PC-9 (cell line): ENCODE measurements at regions not wholly inside any gene's neighbourhood (a gene's known extent, or its start where the extent isn't known, plus 50 kb on each side); places are given as distances from the start of the nearest gene placed in this dataset.

Experiments used
- BruUV-seq: library from RNA; stranded (reverse); fragments of 400-500 nt; replicated peaks from 2 replicates; lab custom pipeline; 2021; lab: Mats Ljungman, UMichigan
- CTCF ChIA-PET: fragments of 300-600 bp; sonication (Branson Sonifier 250); formaldehyde crosslinking; loops from one replicate; lab custom pipeline; 2022; ENCODE audit warnings: antibody characterized with exemption; lab: Charles Lee
- POLR2A ChIA-PET: fragments of 300-600 bp; sonication (Branson Sonifier 250); formaldehyde crosslinking; loops from one replicate; lab custom pipeline; 2022; ENCODE audit warnings: antibody characterized with exemption; ENCODE audit not compliant: unreplicated experiment; lab: Charles Lee
- DNase-seq, 2 experiments: peaks; one replicate each; pipeline versions ENCODE4 v3.0.0 to v3.0.0-alpha.2; 2015 to 2022; ENCODE audit warnings: mixed read lengths in 1 of 2
- H2AFZ ChIP-seq: fragments of 200-600 bp; sonication (generic); 2 replicates; pipeline ENCODE4 v1.8.1; 2017; ENCODE audit warnings: antibody characterized with exemption
- H3F3A ChIP-seq: fragments of 200-600 bp; sonication (generic); 2 replicates; pipeline ENCODE4 v1.8.1; 2017; ENCODE audit warnings: antibody characterized with exemption, mild to moderate bottlenecking, low read depth; ENCODE audit not compliant: insufficient read depth
- H3K27ac ChIP-seq: fragments of 200-600 bp; sonication (generic); 2 replicates; pipeline ENCODE4 v1.6.1; 2016; ENCODE audit warnings: mixed run types
- H3K27me3 ChIP-seq: fragments of 200-600 bp; sonication (generic); 2 replicates; pipeline ENCODE4 v1.6.1; 2016; ENCODE audit warnings: low read depth, mixed run types; ENCODE audit not compliant: insufficient read depth
- H3K36me3 ChIP-seq: fragments of 200-600 bp; sonication (generic); 2 replicates; pipeline ENCODE4 v1.6.1; 2016; ENCODE audit warnings: low read depth, mixed run types
- H3K4me1 ChIP-seq: fragments of 200-600 bp; sonication (generic); replicated peaks from 2 replicates; pipeline ENCODE4 v1.6.1; 2016; ENCODE audit warnings: mixed run types; ENCODE audit not compliant: insufficient read depth
- H3K4me2 ChIP-seq: fragments of 200-600 bp; sonication (generic); 2 replicates; pipeline ENCODE4 v1.6.1; 2017; ENCODE audit warnings: mixed run types
- H3K4me3 ChIP-seq: fragments of 200-600 bp; sonication (generic); 2 replicates; pipeline ENCODE4 v1.6.1; 2016; ENCODE audit warnings: mixed run types
- H3K79me2 ChIP-seq: fragments of 200-600 bp; sonication (generic); 2 replicates; pipeline ENCODE4 v1.6.1; 2017; ENCODE audit warnings: low read depth, mixed run types
- H3K9me2 ChIP-seq: fragments of 200-600 bp; sonication (generic); 2 replicates; pipeline ENCODE4 v1.8.1; 2017; ENCODE audit warnings: mild to moderate bottlenecking; ENCODE audit not compliant: insufficient read depth
- H3K9me3 ChIP-seq: fragments of 200-600 bp; sonication (generic); 2 replicates; pipeline ENCODE4 v1.8.1; 2016; ENCODE audit warnings: low read depth; ENCODE audit not compliant: insufficient read depth
- H4K20me1 ChIP-seq: fragments of 200-600 bp; sonication (generic); 2 replicates; pipeline ENCODE4 v1.8.1; 2017; ENCODE audit not compliant: insufficient read depth
- CTCF ChIP-seq: fragments of 200-600 bp; sonication (generic); conservative IDR thresholded peaks from 2 replicates; pipeline ENCODE4 v1.6.1; 2017; ENCODE audit warnings: mixed run types, antibody characterized with exemption, mild to moderate bottlenecking, moderate library complexity
- EZH2 ChIP-seq: fragments of 200-600 bp; sonication (generic); IDR thresholded peaks from 2 replicates; pipeline ENCODE4 v1.8.0; 2017; ENCODE audit warnings: antibody characterized with exemption, low read depth
- intact Hi-C: fragments of 100-400 bp; cut with micrococcal nuclease; formaldehyde crosslinking; loops from one replicate; pipeline ENCODE4 v1.10.0; 2022; ENCODE audit not compliant: unreplicated experiment

GRCh38 chr20:51096582-51097267 is 73.8 kb upstream of the KCNG1 start:
- Histone ChIP-seq H3F3A (no peaks in the 10 kb centered on the region), H2AFZ (no peak overlapping the region), H3K27me3 (peaks cover 96% of the 10 kb centered on the region), H3K36me3 (no peaks in the 10 kb centered on the region), H3K9me3 (no peaks in the 10 kb centered on the region), H3K9me2 (no peaks in the 10 kb centered on the region), H3K4me2 (no peak overlapping the region), H3K27ac (no peak overlapping the region), H3K4me3 (no peak overlapping the region), H3K4me1 (peaks cover 19% of the 10 kb centered on the region; the same call in 1 of the 2 replicates), H3K79me2 (no peaks in the 10 kb centered on the region), H4K20me1 (no peaks in the 10 kb centered on the region)
- POLR2A ChIA-PET, result no interaction called here
- no TSS peak for BruUV-seq
- DNase-seq, result no peak
- CTCF ChIA-PET, result no interaction called here
- TF ChIP-seq EZH2 (no peak), CTCF (no peak)
- intact Hi-C loops, result no loop called here

GRCh38 chr20:51095633-51096521 is 73.0 kb upstream of the KCNG1 start:
- H3K4me3 ChIP-seq, result no peak overlapping the region
- TF ChIP-seq EZH2 (no peak), CTCF (no peak)

GRCh38 chr20:51094221-51094620 is 71.3 kb upstream of the KCNG1 start:
- Histone ChIP-seq H3K4me2 (no peak overlapping the region), H3K4me1 (peaks cover 21% of the 10 kb centered on the region; the same call in 1 of the 2 replicates), H3K36me3 (no peaks in the 10 kb centered on the region), H4K20me1 (no peaks in the 10 kb centered on the region), H3K9me3 (no peaks in the 10 kb centered on the region), H3F3A (no peaks in the 10 kb centered on the region), H3K27me3 (peaks cover 94% of the 10 kb centered on the region), H2AFZ (no peak overlapping the region), H3K9me2 (no peaks in the 10 kb centered on the region), H3K4me3 (no peak overlapping the region), H3K27ac (no peak overlapping the region), H3K79me2 (no peaks in the 10 kb centered on the region)
- intact Hi-C loops, result no loop called here
- TF ChIP-seq CTCF (no peak), EZH2 (no peak)
- DNase-seq, result no peak
- POLR2A ChIA-PET, result no interaction called here
- CTCF ChIA-PET, result no interaction called here
- BruUV-seq, result no TSS peak

More at GRCh38 chr20:51095633-51096521, 73.0 kb upstream of the KCNG1 start:
- no peaks in the 10 kb centered on the region for H3F3A ChIP-seq
- ChIA-PET CTCF (no interaction called here), POLR2A (interaction anchor here (0.6 kb wide), 1 partner anchor 8 kb away, joined by 5 read pairs; no protein-coding TSS in a partner anchor)
- no peak overlapping the region for H3K27ac ChIP-seq
- H4K20me1 ChIP-seq, result no peaks in the 10 kb centered on the region
- H3K79me2 ChIP-seq, result no peaks in the 10 kb centered on the region
- intact Hi-C loops, result no loop called here
- no peak overlapping the region for H2AFZ ChIP-seq
- no TSS peak for BruUV-seq
- H3K36me3 ChIP-seq, result no peaks in the 10 kb centered on the region
- H3K4me1 ChIP-seq, result peaks cover 21% of the 10 kb centered on the region; the same call in 1 of the 2 replicates
- no peaks in the 10 kb centered on the region for H3K9me3 ChIP-seq
- no peaks in the 10 kb centered on the region for H3K9me2 ChIP-seq
- peaks cover 97% of the 10 kb centered on the region for H3K27me3 ChIP-seq
- DNase-seq, result no peak
- no peak overlapping the region for H3K4me2 ChIP-seq
